Smooth muscle cell (in vitro differentiated cells): ENCODE measurements at regions not wholly inside any gene's neighbourhood (a gene's known extent, or its start where the extent isn't known, plus 50 kb on each side); places are given as distances from the start of the nearest gene placed in this dataset.

Source experiments
- DNase-seq: peaks from one replicate; lab custom pipeline; 2025; ENCODE audit not compliant: unreplicated experiment; lab: John Stamatoyannopoulos, UW
- H2AFZ ChIP-seq: fragments of 200-600 bp; sonication (generic); 2 replicates; pipeline ENCODE4 v1.6.0; 2016; ENCODE audit warnings: antibody characterized with exemption, low read depth, mild to moderate bottlenecking
- H3F3A ChIP-seq: fragments of 200-600 bp; sonication (generic); 2 replicates; pipeline ENCODE4 v1.6.0; 2017; ENCODE audit warnings: antibody characterized with exemption, low read depth
- H3K27ac ChIP-seq: fragments of 200-600 bp; sonication (generic); 2 replicates; pipeline ENCODE4 v1.5.1; 2016; ENCODE audit warnings: low read depth, mild to moderate bottlenecking
- H3K27me3 ChIP-seq: fragments of 200-600 bp; sonication (generic); 2 replicates; pipeline ENCODE4 v1.6.1; 2016; ENCODE audit warnings: low read depth, mild to moderate bottlenecking
- H3K36me3 ChIP-seq: fragments of 200-600 bp; sonication (generic); 2 replicates; pipeline ENCODE4 v1.5.1; 2016; ENCODE audit warnings: low read depth
- H3K4me1 ChIP-seq: fragments of 200-600 bp; sonication (generic); 2 replicates; pipeline ENCODE4 v1.5.1; 2016; ENCODE audit warnings: low read depth
- H3K4me2 ChIP-seq: fragments of 200-600 bp; sonication (generic); 2 replicates; pipeline ENCODE4 v1.6.0; 2016; ENCODE audit warnings: mild to moderate bottlenecking
- H3K4me3 ChIP-seq: fragments of 200-600 bp; sonication (generic); 2 replicates; pipeline ENCODE4 v1.5.1; 2016; ENCODE audit warnings: mild to moderate bottlenecking
- H3K79me2 ChIP-seq: fragments of 200-600 bp; sonication (generic); 2 replicates; pipeline ENCODE4 v1.6.0; 2016; ENCODE audit warnings: low read depth, mild to moderate bottlenecking
- H3K9ac ChIP-seq: fragments of 200-600 bp; sonication (generic); 2 replicates; pipeline ENCODE4 v1.6.0; 2016; ENCODE audit warnings: low read depth
- H3K9me3 ChIP-seq: fragments of 200-600 bp; sonication (generic); replicated peaks from 2 replicates; pipeline ENCODE4 v1.5.1; 2016; ENCODE audit warnings: low read depth
- H4K20me1 ChIP-seq: fragments of 200-600 bp; sonication (generic); 2 replicates; pipeline ENCODE4 v1.6.0; 2016; ENCODE audit warnings: low read depth
- CTCF ChIP-seq: fragments of 200-600 bp; sonication (generic); IDR thresholded peaks from 2 replicates; pipeline ENCODE4 v1.5.1; 2017; ENCODE audit warnings: borderline replicate concordance, mild to moderate bottlenecking, antibody characterized with exemption; ENCODE audit not compliant: insufficient read depth, poor library complexity, severe bottlenecking
- whole genome bisulfite sequencing: methylation state at CpG from one replicate; pipeline ENCODE4 v1.1.7; 2016; ENCODE audit warnings: low lambda C conversion rate; 5-methylcytosine and 5-hydroxymethylcytosine counted together

- Histone ChIP-seq H3K4me2 (no peak overlapping the region), H3K27ac (no peak overlapping the region)
- 84% methylated on average over 4 of the region's 4 CpGs for WGBS
Measured at GRCh38 chr13:63041640-63042414, 1626.2 kb upstream of the PCDH20 start.

GRCh38 chr13:63026285-63026797, 1610.7 kb upstream of the PCDH20 start:
- Histone ChIP-seq H3K36me3 (no peaks in the 10 kb centered on the region), H4K20me1 (no peaks in the 10 kb centered on the region), H3K27ac (no peak overlapping the region), H3K4me1 (peaks cover 11% of the 10 kb centered on the region), H3F3A (no peaks in the 10 kb centered on the region), H3K4me3 (no peak overlapping the region), H3K27me3 (no peaks in the 10 kb centered on the region), H3K9me3 (no peaks in the 10 kb centered on the region), H3K4me2 (no peak overlapping the region), H2AFZ (no peak overlapping the region), H3K79me2 (no peaks in the 10 kb centered on the region), H3K9ac (no peak overlapping the region)
- no peak for DNase-seq
- no peak for TF ChIP-seq CTCF
- WGBS = 93% methylated on average over 3 of the region's 3 CpGs

More at GRCh38 chr13:63041640-63042414, 1626.2 kb upstream of the PCDH20 start:
- Histone ChIP-seq H3F3A (no peaks in the 10 kb centered on the region), H3K4me1 (no peaks in the 10 kb centered on the region), H3K27me3 (no peaks in the 10 kb centered on the region), H3K9me3 (no peaks in the 10 kb centered on the region), H2AFZ (no peak overlapping the region), H4K20me1 (no peaks in the 10 kb centered on the region), H3K9ac (no peak overlapping the region), H3K79me2 (no peaks in the 10 kb centered on the region), H3K4me3 (no peak overlapping the region), H3K36me3 (no peaks in the 10 kb centered on the region)
- no peak for DNase-seq
- TF ChIP-seq CTCF = no peak

GRCh38 chr13:63025741-63026140, 1610.1 kb upstream of the PCDH20 start:
- no peak for DNase-seq
- H2AFZ ChIP-seq = no peak overlapping the region
- no peak overlapping the region for H3K4me2 ChIP-seq
- 92% methylated on average over 1 of the region's 1 CpG for WGBS
- H3K4me1 ChIP-seq = peaks cover 11% of the 10 kb centered on the region
- no peak overlapping the region for H3K27ac ChIP-seq
- no peaks in the 10 kb centered on the region for H3K9me3 ChIP-seq
- H3K36me3 ChIP-seq = no peaks in the 10 kb centered on the region
- no peaks in the 10 kb centered on the region for H3K27me3 ChIP-seq
- H3F3A ChIP-seq = no peaks in the 10 kb centered on the region
- H3K4me3 ChIP-seq = no peak overlapping the region
- H3K79me2 ChIP-seq = no peaks in the 10 kb centered on the region
- no peak for TF ChIP-seq CTCF
- H4K20me1 ChIP-seq = no peaks in the 10 kb centered on the region
- no peak overlapping the region for H3K9ac ChIP-seq

- H3K4me3 ChIP-seq = no peak overlapping the region
- WGBS = 80% methylated on average over 3 of the region's 3 CpGs
- H3K4me1 ChIP-seq = peaks cover 11% of the 10 kb centered on the region
- H3K4me2 ChIP-seq = peak overlapping the region; percentile 29
- H2AFZ ChIP-seq = no peak overlapping the region
- no peak for DNase-seq
- no peaks in the 10 kb centered on the region for H3K27me3 ChIP-seq
- no peak for TF ChIP-seq CTCF
- no peaks in the 10 kb centered on the region for H3K79me2 ChIP-seq
- H3K9me3 ChIP-seq = no peaks in the 10 kb centered on the region
- no peak overlapping the region for H3K9ac ChIP-seq
- H3K36me3 ChIP-seq = no peaks in the 10 kb centered on the region
- no peaks in the 10 kb centered on the region for H3F3A ChIP-seq
- no peaks in the 10 kb centered on the region for H4K20me1 ChIP-seq
- no peak overlapping the region for H3K27ac ChIP-seq
Measured at GRCh38 chr13:63024458-63024857, 1608.8 kb upstream of the PCDH20 start.
